Karpas-422 (cell line): ENCODE measurements at regions not wholly inside any gene's neighbourhood (a gene's known extent, or its start where the extent isn't known, plus 50 kb on each side); places are given as distances from the start of the nearest gene placed in this dataset.
"Not testable (repeated sequence)": the region's sequence is repeated elsewhere in the genome, so short reads cannot be mapped to it uniquely, and the experiment has no call there.

Source experiments
- DNase-seq: peaks from one replicate; pipeline ENCODE4 v3.0.0-alpha.2; 2015
- H2AFZ ChIP-seq: fragments of 200-600 bp; sonication (generic); 2 replicates; pipeline ENCODE4 v1.6.1; 2014; ENCODE audit warnings: antibody characterized with exemption, low read length, mixed read lengths
- H3K27ac ChIP-seq: fragments of 200-600 bp; sonication (generic); 2 replicates; pipeline ENCODE4 v1.5.1; 2014; ENCODE audit warnings: mild to moderate bottlenecking, low read length, moderate library complexity
- H3K27me3 ChIP-seq: fragments of 200-600 bp; sonication (generic); 2 replicates; pipeline ENCODE4 v1.6.1; 2014; ENCODE audit warnings: low read length, mixed read lengths
- H3K36me3 ChIP-seq: fragments of 200-600 bp; sonication (generic); 2 replicates; pipeline ENCODE4 v1.6.1; 2014; ENCODE audit warnings: low read length, mixed read lengths; ENCODE audit not compliant: insufficient read depth
- H3K4me1 ChIP-seq: fragments of 200-600 bp; sonication (generic); 2 replicates; pipeline ENCODE4 v1.6.1; 2014; ENCODE audit warnings: mild to moderate bottlenecking, low read length, mixed read lengths
- H3K4me2 ChIP-seq: fragments of 200-600 bp; sonication (generic); 2 replicates; pipeline ENCODE4 v1.6.1; 2014; ENCODE audit warnings: low read length, low read depth, mild to moderate bottlenecking; ENCODE audit not compliant: poor library complexity, severe bottlenecking
- H3K4me3 ChIP-seq: fragments of 200-600 bp; sonication (generic); 2 replicates; pipeline ENCODE4 v1.5.1; 2014; ENCODE audit warnings: mild to moderate bottlenecking, antibody characterized with exemption, low read length, mixed read lengths
- H3K79me2 ChIP-seq: fragments of 200-600 bp; sonication (generic); 2 replicates; pipeline ENCODE4 v1.6.1; 2014; ENCODE audit warnings: mild to moderate bottlenecking, low read length, mixed read lengths
- H3K9ac ChIP-seq: fragments of 200-600 bp; sonication (generic); 2 replicates; pipeline ENCODE4 v1.6.0; 2014; ENCODE audit warnings: low read length
- H3K9me2 ChIP-seq: fragments of 200-600 bp; sonication (generic), shearing (Covaris generic); replicated peaks from 2 replicates; pipeline ENCODE4 v1.6.0; 2014; ENCODE audit warnings: mild to moderate bottlenecking, low read length, moderate library complexity; ENCODE audit not compliant: insufficient read depth
- H3K9me3 ChIP-seq: fragments of 300-700, 200-600 bp; sonication (generic); 2 replicates; pipeline ENCODE4 v1.6.1; 2014; ENCODE audit warnings: low read length, mixed read lengths
- H4K20me1 ChIP-seq: fragments of 200-600 bp; sonication (generic); 2 replicates; pipeline ENCODE4 v1.6.1; 2014; ENCODE audit warnings: mild to moderate bottlenecking, antibody characterized with exemption, low read length, low read depth; ENCODE audit not compliant: insufficient read depth

DNA sequence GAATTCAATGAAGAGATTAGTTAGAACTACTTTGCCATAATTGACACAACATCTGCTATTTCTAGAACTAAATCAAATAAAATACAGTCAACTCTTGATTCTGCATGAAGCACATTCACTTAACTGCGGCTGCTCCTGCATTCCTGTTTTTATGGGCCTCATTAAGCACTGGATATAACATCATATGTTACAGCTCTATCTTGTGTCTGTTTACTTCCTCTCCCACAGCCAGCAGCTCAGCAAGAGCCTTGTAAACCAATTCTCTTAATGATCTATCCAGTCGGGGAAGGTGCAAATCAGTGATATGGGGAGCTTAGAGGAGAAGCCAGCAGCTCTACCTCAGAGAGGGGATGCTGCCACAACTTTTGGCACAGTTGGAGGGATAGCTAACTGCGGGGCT, 329.2 kb downstream of the ARRDC4 start:
- H3K27me3 ChIP-seq = no peaks in the 10 kb centered on the region
- no peaks in the 10 kb centered on the region for H3K4me1 ChIP-seq
- H3K79me2 ChIP-seq = no peaks in the 10 kb centered on the region
- DNase-seq = no peak
- no peaks in the 10 kb centered on the region for H4K20me1 ChIP-seq
- H2AFZ ChIP-seq = no peak overlapping the region
- H3K4me2 ChIP-seq = no peak overlapping the region
- no peaks in the 10 kb centered on the region for H3K9me2 ChIP-seq
- no peak overlapping the region for H3K4me3 ChIP-seq
- no peaks in the 10 kb centered on the region for H3K36me3 ChIP-seq
- H3K9me3 ChIP-seq = no peaks in the 10 kb centered on the region
- no peak overlapping the region for H3K9ac ChIP-seq
- no peak overlapping the region for H3K27ac ChIP-seq

DNA sequence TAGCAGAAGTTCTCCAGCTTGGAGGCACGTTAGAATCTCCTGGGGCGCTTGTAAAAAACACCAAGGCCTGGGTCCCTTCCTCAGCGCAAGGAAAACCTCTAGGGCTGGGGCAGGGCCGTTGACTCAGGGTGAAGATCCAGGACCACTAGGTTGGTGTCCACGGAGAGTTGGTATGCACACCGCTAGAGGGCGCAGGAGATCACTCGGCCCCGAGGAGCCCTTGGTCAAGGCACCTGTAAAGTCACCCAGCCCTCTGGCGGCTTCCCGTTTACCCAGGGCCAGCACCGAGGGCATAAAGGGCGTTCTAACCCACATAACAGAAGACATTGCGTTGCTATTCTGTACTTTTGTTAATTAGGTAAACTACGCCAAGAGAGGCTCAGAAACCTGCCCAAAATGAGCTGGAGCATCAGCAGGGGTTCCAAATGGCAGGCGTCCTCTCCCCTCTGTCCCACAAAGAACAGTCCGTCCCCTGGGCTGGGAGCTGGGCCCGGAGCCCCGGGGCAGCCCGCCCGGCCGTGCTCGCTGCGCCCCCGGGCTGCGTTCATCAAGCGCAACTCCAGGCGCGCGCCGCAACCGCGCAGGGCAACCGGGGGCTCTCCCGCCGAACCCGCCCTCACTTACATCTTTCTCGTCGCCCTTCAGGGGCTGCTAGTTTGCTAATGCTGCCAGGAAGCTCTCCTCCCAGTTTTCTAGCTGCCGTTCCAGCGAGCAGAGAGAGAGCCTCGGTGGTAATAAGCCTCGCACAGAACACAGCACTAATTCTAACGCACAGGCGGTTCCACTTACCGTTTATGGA, 332.1 kb downstream of the ARRDC4 start:
- no peak overlapping the region for H2AFZ ChIP-seq
- no peak overlapping the region for H3K4me2 ChIP-seq
- H3K9me2 ChIP-seq = no peaks in the 10 kb centered on the region
- peak; percentile 76 for DNase-seq
- H4K20me1 ChIP-seq = no peaks in the 10 kb centered on the region
- H3K79me2 ChIP-seq = no peaks in the 10 kb centered on the region
- H3K4me3 ChIP-seq = no peak overlapping the region
- H3K27ac ChIP-seq = no peak overlapping the region
- no peaks in the 10 kb centered on the region for H3K27me3 ChIP-seq
- no peaks in the 10 kb centered on the region for H3K9me3 ChIP-seq
- no peaks in the 10 kb centered on the region for H3K36me3 ChIP-seq
- H3K4me1 ChIP-seq = no peaks in the 10 kb centered on the region
- no peak overlapping the region for H3K9ac ChIP-seq

- H3K4me3 ChIP-seq = no peak overlapping the region
- no peak for DNase-seq
- H3K4me2 ChIP-seq = no peak overlapping the region
- H3K4me1 ChIP-seq = no peaks in the 10 kb centered on the region
- H4K20me1 ChIP-seq = no peaks in the 10 kb centered on the region
- no peaks in the 10 kb centered on the region for H3K9me3 ChIP-seq
- no peak overlapping the region for H3K27ac ChIP-seq
- H3K9me2 ChIP-seq = no peaks in the 10 kb centered on the region
- no peaks in the 10 kb centered on the region for H3K79me2 ChIP-seq
- H3K9ac ChIP-seq = no peak overlapping the region
- H3K27me3 ChIP-seq = no peaks in the 10 kb centered on the region
- no peak overlapping the region for H2AFZ ChIP-seq
- H3K36me3 ChIP-seq = no peaks in the 10 kb centered on the region
These were observed 333.6 kb downstream of the ARRDC4 start for GRCh38 chr15:98294126-98294525.

GRCh38 chr15:98295101-98295759, 334.7 kb downstream of the ARRDC4 start:
- not testable (repeated sequence) for H3K27ac ChIP-seq, H3K9me2 ChIP-seq, H3K27me3 ChIP-seq, H3K9me3 ChIP-seq, H4K20me1 ChIP-seq, H3K4me3 ChIP-seq, H3K79me2 ChIP-seq, H3K4me1 ChIP-seq, H3K9ac ChIP-seq, H2AFZ ChIP-seq, H3K4me2 ChIP-seq, H3K36me3 ChIP-seq
- peak; percentile 77 for DNase-seq

- no peaks in the 10 kb centered on the region for H3K79me2 ChIP-seq
- no peaks in the 10 kb centered on the region for H3K36me3 ChIP-seq
- H4K20me1 ChIP-seq = no peaks in the 10 kb centered on the region
- H3K9me2 ChIP-seq = no peaks in the 10 kb centered on the region
- no peak overlapping the region for H3K27ac ChIP-seq
- H3K4me1 ChIP-seq = no peaks in the 10 kb centered on the region
- H3K27me3 ChIP-seq = no peaks in the 10 kb centered on the region
- H3K4me3 ChIP-seq = no peak overlapping the region
- no peak for DNase-seq
- no peak overlapping the region for H2AFZ ChIP-seq
- no peak overlapping the region for H3K4me2 ChIP-seq
- H3K9me3 ChIP-seq = no peaks in the 10 kb centered on the region
- no peak overlapping the region for H3K9ac ChIP-seq
These were observed 336.1 kb downstream of the ARRDC4 start for GRCh38 chr15:98296653-98297052.

DNA sequence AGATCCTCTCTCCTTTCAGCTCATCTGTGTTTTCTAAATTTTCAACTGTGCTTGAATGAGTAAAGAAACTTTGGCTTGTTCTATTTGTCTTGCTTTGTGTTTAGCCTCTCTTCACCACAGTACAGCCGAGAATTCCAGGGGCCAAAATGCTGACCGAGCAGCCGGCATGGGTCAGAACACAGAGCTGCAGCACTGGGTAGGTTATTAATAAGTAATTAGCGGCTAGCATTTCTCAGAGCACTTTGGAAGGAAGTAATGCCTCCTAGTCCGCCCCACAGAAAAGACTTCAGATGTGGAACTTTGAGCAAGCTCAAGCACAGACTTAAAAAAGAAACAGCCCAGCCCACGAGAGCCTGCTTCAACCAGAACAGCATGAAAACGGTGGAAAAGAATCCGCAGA, 343.9 kb downstream of the ARRDC4 start:
- H3K79me2 ChIP-seq = no peaks in the 10 kb centered on the region
- no peak overlapping the region for H3K4me3 ChIP-seq
- H4K20me1 ChIP-seq = no peaks in the 10 kb centered on the region
- H3K27ac ChIP-seq = no peak overlapping the region
- H3K4me1 ChIP-seq = no peaks in the 10 kb centered on the region
- no peaks in the 10 kb centered on the region for H3K27me3 ChIP-seq
- no peak overlapping the region for H2AFZ ChIP-seq
- no peaks in the 10 kb centered on the region for H3K36me3 ChIP-seq
- no peak overlapping the region for H3K4me2 ChIP-seq
- no peaks in the 10 kb centered on the region for H3K9me2 ChIP-seq
- no peak overlapping the region for H3K9ac ChIP-seq
- H3K9me3 ChIP-seq = no peaks in the 10 kb centered on the region
- no peak for DNase-seq

- no peak overlapping the region for H3K4me2 ChIP-seq
- no peak for DNase-seq
- H3K9me2 ChIP-seq = no peaks in the 10 kb centered on the region
- H4K20me1 ChIP-seq = no peaks in the 10 kb centered on the region
- no peak overlapping the region for H3K27ac ChIP-seq
- H3K79me2 ChIP-seq = no peaks in the 10 kb centered on the region
- no peak overlapping the region for H2AFZ ChIP-seq
- H3K27me3 ChIP-seq = no peaks in the 10 kb centered on the region
- no peaks in the 10 kb centered on the region for H3K36me3 ChIP-seq
- no peak overlapping the region for H3K9ac ChIP-seq
- no peaks in the 10 kb centered on the region for H3K4me1 ChIP-seq
- no peak overlapping the region for H3K4me3 ChIP-seq
- H3K9me3 ChIP-seq = no peaks in the 10 kb centered on the region
These were observed 340.2 kb upstream of the IGF1R start for GRCh38 chr15:98308117-98308516.

DNA sequence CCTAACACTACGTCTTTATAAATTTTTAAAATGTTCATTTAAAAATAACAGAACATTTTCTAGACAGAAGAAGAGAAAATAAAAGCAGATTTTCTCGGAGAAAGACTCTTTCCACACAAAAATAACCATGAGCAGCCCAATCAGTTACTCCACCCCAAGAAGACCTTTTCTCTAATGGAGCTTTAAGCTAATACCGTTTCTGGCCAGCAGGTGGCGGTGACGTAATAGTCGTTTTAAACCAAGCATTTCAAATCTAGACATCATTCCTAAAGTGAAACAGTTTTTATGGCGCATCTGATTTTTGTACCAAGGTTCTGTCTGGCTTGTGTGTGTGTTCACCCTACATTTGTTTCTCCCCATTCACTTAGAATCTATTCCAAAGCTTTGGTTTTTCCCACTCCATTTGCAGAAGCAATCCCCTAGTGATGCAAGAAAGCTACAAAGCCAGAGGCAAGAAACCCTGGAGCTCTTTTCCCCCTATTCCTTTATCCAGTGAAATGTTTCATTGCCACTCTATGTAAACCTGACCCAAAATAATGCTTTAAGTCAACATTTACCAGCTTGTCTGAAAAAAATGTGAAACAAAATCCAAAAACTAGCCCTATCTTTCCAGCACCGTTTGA, 336.7 kb upstream of the IGF1R start:
- peak; percentile 90 for DNase-seq

More for the DNA sequence above, 336.7 kb upstream of the IGF1R start:
- Histone ChIP-seq H3K4me3 (no peak overlapping the region), H3K4me1 (no peaks in the 10 kb centered on the region), H4K20me1 (no peaks in the 10 kb centered on the region), H2AFZ (no peak overlapping the region), H3K36me3 (no peaks in the 10 kb centered on the region), H3K4me2 (no peak overlapping the region), H3K9ac (no peak overlapping the region), H3K9me3 (no peaks in the 10 kb centered on the region), H3K27me3 (no peaks in the 10 kb centered on the region), H3K79me2 (no peaks in the 10 kb centered on the region), H3K9me2 (no peaks in the 10 kb centered on the region), H3K27ac (no peak overlapping the region)
